Osteoblast (primary cell): ENCODE measurements at regions not wholly inside any gene's neighbourhood (a gene's known extent, or its start where the extent isn't known, plus 50 kb on each side); places are given as distances from the start of the nearest gene placed in this dataset.

Source experiments
- DNase-seq: peaks from one replicate; pipeline ENCODE4 v3.0.0; 2011; ENCODE audit warnings: low spot score, mixed read lengths; ENCODE audit not compliant: insufficient read length; ENCODE audit errors: missing footprints
- H2AFZ ChIP-seq: 2 replicates; pipeline ENCODE4 v1.6.0; 2011; ENCODE audit warnings: mild to moderate bottlenecking, low read length
- H3K27ac ChIP-seq: 2 replicates; pipeline ENCODE4 v1.5.1; 2011; ENCODE audit warnings: mild to moderate bottlenecking, low read depth, low read length, moderate library complexity
- H3K27me3 ChIP-seq: 2 replicates; pipeline ENCODE4 v1.6.0; 2012; ENCODE audit warnings: mild to moderate bottlenecking, control low read depth, inconsistent platforms, low read length, moderate library complexity; ENCODE audit not compliant: insufficient read depth
- H3K36me3 ChIP-seq: 2 replicates; pipeline ENCODE4 v1.5.1; 2011; ENCODE audit warnings: mild to moderate bottlenecking, low read length, control low read depth, moderate library complexity; ENCODE audit not compliant: insufficient read depth
- H3K4me1 ChIP-seq: 2 replicates; pipeline ENCODE4 v1.5.1; 2011; ENCODE audit warnings: mild to moderate bottlenecking, low read length, control low read depth, moderate library complexity; ENCODE audit not compliant: insufficient read depth
- H3K4me2 ChIP-seq: 2 replicates; pipeline ENCODE4 v1.6.0; 2011; ENCODE audit warnings: mild to moderate bottlenecking, low read length; ENCODE audit not compliant: insufficient read depth
- H3K4me3 ChIP-seq: fragments of 200-600 bp; sonication (generic); 3 replicates; pipeline ENCODE4 v1.5.1; 2012; ENCODE audit warnings: mild to moderate bottlenecking, low read length, inconsistent platforms; ENCODE audit not compliant: insufficient read depth
- H3K79me2 ChIP-seq: 2 replicates; pipeline ENCODE4 v1.6.0; 2012; ENCODE audit warnings: mild to moderate bottlenecking, low read length, control low read depth, inconsistent platforms; ENCODE audit not compliant: insufficient read depth
- H3K9me3 ChIP-seq: 2 replicates; pipeline ENCODE4 v1.5.1; 2011; ENCODE audit warnings: low read depth, low read length, control low read depth
- H4K20me1 ChIP-seq: 2 replicates; pipeline ENCODE4 v1.6.0; 2012; ENCODE audit warnings: mild to moderate bottlenecking, low read length, control low read depth; ENCODE audit not compliant: insufficient read depth
- TF ChIP-seq, protein P1 (sequence below): IDR thresholded peaks from 2 replicates; pipeline ENCODE4 v1.5.1; 2011; ENCODE audit warnings: mild to moderate bottlenecking, low read depth, low read length, moderate library complexity; ENCODE audit errors: extremely low read depth

DNA sequence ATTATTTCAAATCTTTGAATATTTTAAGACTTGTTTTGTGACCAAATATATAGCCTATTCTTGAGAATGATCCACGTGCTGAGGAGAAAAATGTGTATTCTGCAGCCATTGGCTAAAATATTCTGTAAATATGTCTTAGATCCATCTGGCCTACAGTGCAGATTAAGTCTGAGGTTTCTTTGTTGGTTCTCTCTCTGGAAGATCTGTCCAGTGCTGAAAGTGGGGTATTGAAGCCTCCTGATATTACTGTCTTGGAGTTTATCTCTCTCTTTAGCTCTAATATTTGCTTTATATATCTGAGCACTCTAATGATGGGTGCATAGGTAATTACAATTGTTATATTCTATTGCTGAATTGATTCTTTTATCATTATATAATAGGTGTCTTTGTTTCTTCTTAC lies 617.4 kb upstream of the LRFN5 start:
- Histone ChIP-seq H3K27me3 (no peaks in the 10 kb centered on the region), H3K4me3 (no peak overlapping the region), H4K20me1 (no peaks in the 10 kb centered on the region), H3K27ac (no peak overlapping the region), H3K36me3 (no peaks in the 10 kb centered on the region), H3K9me3 (peaks cover 2% of the 10 kb centered on the region), H3K4me2 (no peak overlapping the region), H3K79me2 (no peaks in the 10 kb centered on the region), H3K4me1 (no peaks in the 10 kb centered on the region), H2AFZ (no peak overlapping the region)
- TF ChIP-seq, protein P1, sequence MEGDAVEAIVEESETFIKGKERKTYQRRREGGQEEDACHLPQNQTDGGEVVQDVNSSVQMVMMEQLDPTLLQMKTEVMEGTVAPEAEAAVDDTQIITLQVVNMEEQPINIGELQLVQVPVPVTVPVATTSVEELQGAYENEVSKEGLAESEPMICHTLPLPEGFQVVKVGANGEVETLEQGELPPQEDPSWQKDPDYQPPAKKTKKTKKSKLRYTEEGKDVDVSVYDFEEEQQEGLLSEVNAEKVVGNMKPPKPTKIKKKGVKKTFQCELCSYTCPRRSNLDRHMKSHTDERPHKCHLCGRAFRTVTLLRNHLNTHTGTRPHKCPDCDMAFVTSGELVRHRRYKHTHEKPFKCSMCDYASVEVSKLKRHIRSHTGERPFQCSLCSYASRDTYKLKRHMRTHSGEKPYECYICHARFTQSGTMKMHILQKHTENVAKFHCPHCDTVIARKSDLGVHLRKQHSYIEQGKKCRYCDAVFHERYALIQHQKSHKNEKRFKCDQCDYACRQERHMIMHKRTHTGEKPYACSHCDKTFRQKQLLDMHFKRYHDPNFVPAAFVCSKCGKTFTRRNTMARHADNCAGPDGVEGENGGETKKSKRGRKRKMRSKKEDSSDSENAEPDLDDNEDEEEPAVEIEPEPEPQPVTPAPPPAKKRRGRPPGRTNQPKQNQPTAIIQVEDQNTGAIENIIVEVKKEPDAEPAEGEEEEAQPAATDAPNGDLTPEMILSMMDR = no peak
- no peak for DNase-seq

DNA sequence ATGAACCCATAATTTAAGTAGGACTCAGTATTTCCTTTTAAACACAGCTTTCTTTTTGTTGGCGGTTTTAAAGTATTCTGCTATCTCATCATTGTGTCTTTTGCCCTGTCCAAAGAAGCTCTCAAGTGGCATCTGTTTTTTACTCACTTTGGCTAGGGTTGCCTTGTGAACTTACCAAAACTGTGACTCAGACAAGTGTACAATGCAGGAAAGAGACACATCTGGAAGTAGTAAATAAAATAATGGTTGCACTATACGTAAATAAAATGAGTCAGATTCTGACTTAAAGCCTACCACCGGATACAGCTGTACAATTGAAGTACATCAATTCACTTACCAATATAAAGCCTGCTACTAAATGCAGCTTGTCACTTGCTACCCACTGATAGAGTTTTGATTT lies 619.2 kb upstream of the LRFN5 start:
- H3K4me3 ChIP-seq = no peak overlapping the region
- peaks cover 2% of the 10 kb centered on the region for H3K9me3 ChIP-seq
- no peaks in the 10 kb centered on the region for H3K79me2 ChIP-seq
- H3K27ac ChIP-seq = no peak overlapping the region
- no peak overlapping the region for H3K4me2 ChIP-seq
- DNase-seq = no peak
- no peaks in the 10 kb centered on the region for H3K36me3 ChIP-seq
- no peaks in the 10 kb centered on the region for H3K4me1 ChIP-seq
- TF ChIP-seq, protein P1 = no peak
- no peaks in the 10 kb centered on the region for H3K27me3 ChIP-seq
- no peak overlapping the region for H2AFZ ChIP-seq
- H4K20me1 ChIP-seq = no peaks in the 10 kb centered on the region

DNA sequence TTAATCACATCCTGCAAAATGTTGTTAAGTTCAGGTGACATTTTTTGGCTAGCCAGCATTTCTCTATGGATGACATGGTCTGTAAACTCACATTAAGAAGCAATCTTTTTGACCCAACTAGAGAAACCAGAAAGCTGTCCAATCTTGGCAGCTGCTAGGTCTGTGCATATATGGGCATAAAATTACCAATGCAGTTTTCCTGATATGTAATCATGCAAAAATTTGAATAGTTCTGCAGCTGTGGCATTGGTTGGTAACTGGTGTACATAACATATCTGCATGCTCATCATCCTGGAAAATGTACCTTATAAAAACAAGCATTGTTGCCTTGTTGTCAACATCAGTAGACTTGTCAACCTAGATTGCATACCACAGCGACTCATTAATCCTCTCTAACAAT lies 620.0 kb upstream of the LRFN5 start:
- no peak overlapping the region for H3K4me3 ChIP-seq
- no peaks in the 10 kb centered on the region for H3K27me3 ChIP-seq

DNA sequence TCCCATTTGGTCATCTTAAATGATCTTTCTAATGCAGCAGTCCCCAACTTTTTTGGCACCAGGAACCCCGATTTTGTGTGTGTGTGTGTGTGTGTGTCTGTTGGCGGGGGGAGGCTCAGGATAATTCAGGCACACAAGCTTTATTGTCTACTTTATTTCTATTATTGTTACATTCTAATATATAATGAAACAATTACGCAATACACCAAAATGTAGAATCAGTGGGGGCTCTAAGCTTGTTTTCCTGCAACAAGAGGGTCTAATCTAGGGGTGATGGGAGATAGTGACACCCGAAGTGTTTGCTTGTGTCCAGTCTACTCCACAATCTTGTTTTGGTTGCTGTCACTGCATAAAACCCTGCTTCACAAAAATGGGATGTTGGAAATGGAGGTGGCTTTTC lies 621.1 kb upstream of the LRFN5 start:
- Histone ChIP-seq H3K4me1 (no peaks in the 10 kb centered on the region), H3K27ac (no peak overlapping the region), H3K4me3 (no peak overlapping the region), H3K36me3 (no peaks in the 10 kb centered on the region), H3K4me2 (no peak overlapping the region), H3K79me2 (no peaks in the 10 kb centered on the region), H2AFZ (no peak overlapping the region), H4K20me1 (no peaks in the 10 kb centered on the region), H3K27me3 (no peaks in the 10 kb centered on the region), H3K9me3 (peaks cover 2% of the 10 kb centered on the region)
- DNase-seq = no peak
- TF ChIP-seq, protein P1 = no peak

More for the DNA sequence above, 620.0 kb upstream of the LRFN5 start:
- H3K27ac ChIP-seq = no peak overlapping the region
- peaks cover 2% of the 10 kb centered on the region for H3K9me3 ChIP-seq
- H2AFZ ChIP-seq = no peak overlapping the region
- no peak overlapping the region for H3K4me2 ChIP-seq
- H3K4me1 ChIP-seq = no peaks in the 10 kb centered on the region
- no peaks in the 10 kb centered on the region for H3K36me3 ChIP-seq
- H4K20me1 ChIP-seq = no peaks in the 10 kb centered on the region
- no peaks in the 10 kb centered on the region for H3K79me2 ChIP-seq
- TF ChIP-seq, protein P1 = no peak
- DNase-seq = no peak
